Calu3 (cell line): ENCODE measurements at regions not wholly inside any gene's neighbourhood (a gene's known extent, or its start where the extent isn't known, plus 50 kb on each side); places are given as distances from the start of the nearest gene placed in this dataset.

Experiments used
- BruUV-seq: library from RNA; stranded (reverse); fragments of 400-500 nt; replicated peaks from 2 replicates; lab custom pipeline; 2021; lab: Mats Ljungman, UMichigan
- CTCF ChIA-PET: fragments of 300-600 bp; sonication (Branson Sonifier 250); formaldehyde crosslinking; loops from one replicate; lab custom pipeline; 2022; ENCODE audit warnings: antibody characterized with exemption; lab: Charles Lee
- DNase-seq: peaks from one replicate; pipeline ENCODE4 v3.0.0; 2022
- H3K27ac Mint-ChIP-seq: one replicate; pipeline ENCODE4 v1.8.0; 2022; ENCODE audit warnings: mixed read lengths; ENCODE audit not compliant: unreplicated experiment
- H3K27me3 Mint-ChIP-seq: one replicate; pipeline ENCODE4 v1.8.0; 2022; ENCODE audit warnings: mixed read lengths; ENCODE audit not compliant: unreplicated experiment
- H3K36me3 Mint-ChIP-seq: one replicate; pipeline ENCODE4 v1.8.0; 2022; ENCODE audit warnings: mild to moderate bottlenecking, moderate library complexity, mixed read lengths; ENCODE audit not compliant: insufficient read depth, unreplicated experiment
- H3K4me1 Mint-ChIP-seq: one replicate; pipeline ENCODE4 v1.8.0; 2022; ENCODE audit warnings: mild to moderate bottlenecking, low read depth, mixed read lengths; ENCODE audit not compliant: unreplicated experiment
- H3K4me3 Mint-ChIP-seq: one replicate; pipeline ENCODE4 v1.8.0; 2022; ENCODE audit warnings: mild to moderate bottlenecking, low read depth, moderate library complexity, mixed read lengths; ENCODE audit not compliant: unreplicated experiment
- H3K9me3 Mint-ChIP-seq: one replicate; pipeline ENCODE4 v1.8.0; 2022; ENCODE audit warnings: low read depth, mixed read lengths; ENCODE audit not compliant: unreplicated experiment
- intact Hi-C: fragments of 100-400 bp; cut with micrococcal nuclease; formaldehyde crosslinking; loops from one replicate; pipeline ENCODE4 v1.10.0; 2022; ENCODE audit not compliant: unreplicated experiment
- TF ChIP-seq, protein P1 (sequence below): fragments of 200-600 bp; IDR thresholded peaks from one replicate; pipeline ENCODE4 v1.8.0; 2022; ENCODE audit warnings: antibody characterized with exemption; ENCODE audit not compliant: unreplicated experiment

DNA sequence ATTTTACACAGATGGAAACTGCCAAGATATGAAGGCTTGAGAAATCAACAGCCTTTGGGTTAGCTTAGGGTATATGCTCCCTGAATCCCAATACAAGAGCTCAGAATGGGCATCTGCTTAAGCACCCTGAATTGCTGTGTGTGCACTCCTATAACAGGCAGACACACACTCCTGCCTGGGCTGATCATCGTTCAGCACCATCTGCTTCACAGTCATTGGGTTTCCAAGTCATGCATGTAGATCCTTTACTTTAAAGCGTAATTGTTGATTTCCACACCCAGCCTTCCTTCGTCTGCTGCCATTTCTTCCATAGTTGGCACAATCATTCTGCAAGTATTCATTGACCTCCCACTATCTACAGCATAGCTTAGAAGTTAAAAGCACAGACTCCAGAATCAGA lies 263.5 kb downstream of the CBLN4 start:
- intact Hi-C loops = no loop called here
- H3K9me3 Mint-ChIP-seq = peaks cover 5% of the 10 kb centered on the region
- no peak overlapping the region for H3K27ac Mint-ChIP-seq
- TF ChIP-seq, protein P1, sequence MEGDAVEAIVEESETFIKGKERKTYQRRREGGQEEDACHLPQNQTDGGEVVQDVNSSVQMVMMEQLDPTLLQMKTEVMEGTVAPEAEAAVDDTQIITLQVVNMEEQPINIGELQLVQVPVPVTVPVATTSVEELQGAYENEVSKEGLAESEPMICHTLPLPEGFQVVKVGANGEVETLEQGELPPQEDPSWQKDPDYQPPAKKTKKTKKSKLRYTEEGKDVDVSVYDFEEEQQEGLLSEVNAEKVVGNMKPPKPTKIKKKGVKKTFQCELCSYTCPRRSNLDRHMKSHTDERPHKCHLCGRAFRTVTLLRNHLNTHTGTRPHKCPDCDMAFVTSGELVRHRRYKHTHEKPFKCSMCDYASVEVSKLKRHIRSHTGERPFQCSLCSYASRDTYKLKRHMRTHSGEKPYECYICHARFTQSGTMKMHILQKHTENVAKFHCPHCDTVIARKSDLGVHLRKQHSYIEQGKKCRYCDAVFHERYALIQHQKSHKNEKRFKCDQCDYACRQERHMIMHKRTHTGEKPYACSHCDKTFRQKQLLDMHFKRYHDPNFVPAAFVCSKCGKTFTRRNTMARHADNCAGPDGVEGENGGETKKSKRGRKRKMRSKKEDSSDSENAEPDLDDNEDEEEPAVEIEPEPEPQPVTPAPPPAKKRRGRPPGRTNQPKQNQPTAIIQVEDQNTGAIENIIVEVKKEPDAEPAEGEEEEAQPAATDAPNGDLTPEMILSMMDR = no peak
- CTCF ChIA-PET = no interaction called here
- H3K27me3 Mint-ChIP-seq = no peaks in the 10 kb centered on the region
- no peak overlapping the region for H3K4me3 Mint-ChIP-seq
- no TSS peak for BruUV-seq
- DNase-seq = no peak
- H3K4me1 Mint-ChIP-seq = no peaks in the 10 kb centered on the region
- no peaks in the 10 kb centered on the region for H3K36me3 Mint-ChIP-seq

DNA sequence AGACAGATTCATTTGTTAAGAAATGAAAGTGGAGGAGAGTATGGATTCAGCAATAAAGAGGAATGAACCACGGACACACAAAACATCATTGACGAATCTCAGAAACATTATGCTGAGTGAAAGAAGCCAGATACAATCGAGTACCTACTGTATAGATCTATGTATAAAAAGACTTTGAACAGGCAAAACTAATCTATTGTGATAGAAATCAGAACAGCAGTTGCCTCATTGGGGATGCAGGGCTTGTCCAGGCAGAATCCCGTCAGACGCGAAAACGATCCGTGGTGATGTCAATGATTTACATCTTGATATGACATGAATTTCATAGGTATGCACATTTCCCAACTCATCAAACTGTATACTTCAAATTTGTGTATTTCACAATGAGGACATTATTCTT lies 265.2 kb downstream of the CBLN4 start:
- Mint-ChIP-seq H3K4me3 (no peak overlapping the region), H3K27ac (no peak overlapping the region), H3K36me3 (no peaks in the 10 kb centered on the region), H3K9me3 (peaks cover 8% of the 10 kb centered on the region), H3K27me3 (no peaks in the 10 kb centered on the region), H3K4me1 (no peaks in the 10 kb centered on the region)
- TF ChIP-seq, protein P1 = no peak
- no peak for DNase-seq
- CTCF ChIA-PET = no interaction called here
- BruUV-seq = no TSS peak
- intact Hi-C loops = no loop called here

- TF ChIP-seq, protein P1 = no peak
- peaks cover 14% of the 10 kb centered on the region for H3K9me3 Mint-ChIP-seq
- H3K36me3 Mint-ChIP-seq = no peaks in the 10 kb centered on the region
- no peaks in the 10 kb centered on the region for H3K27me3 Mint-ChIP-seq
- BruUV-seq = no TSS peak
- H3K4me3 Mint-ChIP-seq = no peak overlapping the region
- intact Hi-C loops = no loop called here
- no peak overlapping the region for H3K27ac Mint-ChIP-seq
- CTCF ChIA-PET = no interaction called here
- H3K4me1 Mint-ChIP-seq = no peaks in the 10 kb centered on the region
- no peak for DNase-seq
Observed at GRCh38 chr20:55730321-55730720, 275.0 kb downstream of the CBLN4 start.

GRCh38 chr20:55714736-55715135 lies 290.6 kb downstream of the CBLN4 start:
- H3K27me3 Mint-ChIP-seq = no peaks in the 10 kb centered on the region
- H3K4me3 Mint-ChIP-seq = no peak overlapping the region
- TF ChIP-seq, protein P1 = no peak
- H3K4me1 Mint-ChIP-seq = no peaks in the 10 kb centered on the region
- H3K9me3 Mint-ChIP-seq = peaks cover 24% of the 10 kb centered on the region
- no peaks in the 10 kb centered on the region for H3K36me3 Mint-ChIP-seq
- no peak overlapping the region for H3K27ac Mint-ChIP-seq
- intact Hi-C loops = no loop called here
- CTCF ChIA-PET = no interaction called here
- no TSS peak for BruUV-seq
- DNase-seq = no peak
